Psoas muscle (tissue), 7 donors: ENCODE measurements at regions not wholly inside any gene's neighbourhood (a gene's known extent, or its start where the extent isn't known, plus 50 kb on each side); places are given as distances from the start of the nearest gene placed in this dataset.

Source experiments
- ATAC-seq, 4 donors: fragments of 200-7000 bp; cut with Tn5 transposase; one replicate each; pipeline ENCODE4 v1.9.1; 2020; ENCODE audit warnings: moderate library complexity in 3 of 4, mild to moderate bottlenecking in 2 of 4
- DNase-seq, 2 donors: peaks; one replicate each; pipeline ENCODE4 v3.0.0-alpha.2; 2020
- H3K27ac ChIP-seq: fragments of 200-600 bp; one replicate; pipeline ENCODE4 v1.8.0; 2022
- H3K27me3 ChIP-seq, 3 donors: fragments of 200-600 bp in 1 of 3; one replicate each; pipeline versions ENCODE4 v1.6.1 to v1.8.0; 2013 to 2022; ENCODE audit warnings: low read length in 2 of 3, mild to moderate bottlenecking in 2 of 3, moderate library complexity in 1 of 3; ENCODE audit not compliant: insufficient read depth in 3 of 3
- H3K36me3 ChIP-seq, 2 donors: fragments of 200-600 bp in 1 of 2; one replicate each; pipeline versions ENCODE4 v1.6.1 to v1.8.0; 2013 to 2022; ENCODE audit warnings: low read depth in 1 of 2, mild to moderate bottlenecking in 1 of 2, moderate library complexity in 1 of 2; ENCODE audit not compliant: insufficient read depth in 1 of 2
- H3K4me1 ChIP-seq: fragments of 200-600 bp; one replicate; pipeline ENCODE4 v1.8.0; 2022
- H3K4me3 ChIP-seq: fragments of 200-600 bp; one replicate; pipeline ENCODE4 v1.8.0; 2022; ENCODE audit warnings: mild to moderate bottlenecking
- H3K9me3 ChIP-seq: fragments of 200-600 bp; one replicate; pipeline ENCODE4 v1.8.0; 2022
- CTCF ChIP-seq: fragments of 200-600 bp; IDR thresholded peaks from one replicate; pipeline ENCODE4 v1.8.0; 2022; ENCODE audit warnings: antibody characterized with exemption
- WGBS, 3 donors: extraction: QIAGEN DNeasy Blood & Tissue Kit; methylation state at CpG; one replicate each; pipeline versions ENCODE4 v1.1.6 to v1.1.7; 2013; 5-methylcytosine and 5-hydroxymethylcytosine counted together
- intact Hi-C, 2 donors: fragments of 100-400 bp; cut with DNase I; formaldehyde crosslinking; loops; one replicate each; pipeline versions ENCODE4 v1.11.0 to v1.14.2; 2022
- donor health status: healthy with polysubstance abuse.
- donor health status: DM: no; HTN: no; CAD: no; lungs with moderate emphysema.
- donor health status: Bipolar disorder and iron deficiency.
- donor health status: healthy.
- donor health status: DM: yes; HTN: yes; CAD: no.
- donor health status: DM: no; HTN: no; CAD: no.
- donor health status: DM: yes; HTN: yes; CAD: no.

- Histone ChIP-seq H3K36me3 (no peaks in the 10 kb centered on the region), H3K4me3 (no peak overlapping the region), H3K4me1 (no peaks in the 10 kb centered on the region), H3K9me3 (no peaks in the 10 kb centered on the region), H3K27ac (no peak overlapping the region), H3K27me3 (no peaks in the 10 kb centered on the region)
- DNase-seq (no peak), ATAC-seq (no peak)
- TF ChIP-seq CTCF: no peak
- WGBS, 3 donors: 38 to 83% (median 77%) methylated on average over 2 of the region's 2 CpGs
- intact Hi-C loops: no loop called here
Measured at GRCh38 chr10:65335311-65335710, 1590.5 kb upstream of the LRRTM3 start.

DNA sequence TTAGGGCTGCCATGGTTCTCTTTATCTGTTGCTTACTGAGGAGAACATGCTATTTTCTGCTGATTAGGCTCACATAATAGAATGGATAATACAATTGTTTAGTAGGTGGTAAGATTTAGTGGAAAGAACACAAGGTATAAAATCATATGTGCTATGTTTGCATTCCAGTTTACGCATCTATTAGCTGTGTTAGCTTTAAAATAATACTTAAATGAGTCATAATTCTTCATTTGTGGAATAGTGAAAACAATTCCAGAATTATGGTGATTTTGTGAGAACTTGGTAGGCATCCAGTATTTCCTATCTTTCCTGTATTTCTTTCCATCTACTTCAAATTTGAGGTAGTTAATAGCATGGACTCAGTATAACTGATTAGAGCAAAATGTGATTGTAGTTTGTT, 1585.5 kb upstream of the LRRTM3 start:
- H3K36me3 ChIP-seq: no peaks in the 10 kb centered on the region
- H3K9me3 ChIP-seq: no peaks in the 10 kb centered on the region
- no peak for TF ChIP-seq CTCF
- no peak overlapping the region for H3K4me3 ChIP-seq
- DNase-seq (no peak), ATAC-seq (no peak)
- no peak overlapping the region for H3K27ac ChIP-seq
- no peaks in the 10 kb centered on the region for H3K27me3 ChIP-seq
- 65 to 78% (median 76%) methylated on average over 1 of the region's 1 CpG for WGBS, 3 donors
- intact Hi-C loops: no loop called here
- no peaks in the 10 kb centered on the region for H3K4me1 ChIP-seq

- no peak for TF ChIP-seq CTCF
- Histone ChIP-seq H3K27me3 (no peaks in the 10 kb centered on the region), H3K4me3 (no peak overlapping the region), H3K36me3 (no peaks in the 10 kb centered on the region), H3K9me3 (no peaks in the 10 kb centered on the region), H3K27ac (no peak overlapping the region), H3K4me1 (no peaks in the 10 kb centered on the region)
- WGBS, 3 donors: 8 to 15% (median 9%) methylated on average over 4 of the region's 4 CpGs
- DNase-seq: no peak
- peak in 2 of 4 donors; percentile 49 to 58 for ATAC-seq
- intact Hi-C loops: no loop called here
Measured at GRCh38 chr10:65341323-65341925, 1584.4 kb upstream of the LRRTM3 start.

- intact Hi-C loops: no loop called here
- H3K36me3 ChIP-seq: no peaks in the 10 kb centered on the region
- H3K27ac ChIP-seq: no peak overlapping the region
- no peaks in the 10 kb centered on the region for H3K27me3 ChIP-seq
- no peaks in the 10 kb centered on the region for H3K4me1 ChIP-seq
- TF ChIP-seq CTCF: no peak
- H3K9me3 ChIP-seq: no peaks in the 10 kb centered on the region
- no peak overlapping the region for H3K4me3 ChIP-seq
- no peak for DNase-seq
- no peak for ATAC-seq
- WGBS, 3 donors: 25 to 31% (median 30%) methylated on average over 1 of the region's 1 CpG
Measured at GRCh38 chr10:65342245-65342644, 1583.6 kb upstream of the LRRTM3 start.

DNA sequence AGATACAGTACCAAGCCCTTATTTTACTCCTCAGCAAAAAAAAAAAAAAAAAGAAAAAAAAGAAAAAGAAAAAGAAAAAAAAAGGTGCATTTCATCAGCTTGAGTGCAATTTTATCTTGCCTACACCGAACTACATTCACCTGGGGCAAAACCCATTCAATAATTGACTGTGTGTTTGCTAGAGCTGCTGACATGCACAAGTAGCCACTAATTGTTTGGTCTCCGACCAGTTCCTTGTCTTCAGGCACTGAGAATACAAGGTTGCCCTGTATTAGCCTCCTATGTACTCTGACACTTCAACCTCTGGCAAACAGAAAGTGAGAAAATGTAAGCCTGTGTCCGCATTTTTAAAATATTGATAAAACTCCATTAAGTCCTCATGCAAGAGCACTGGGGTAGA, 1579.4 kb upstream of the LRRTM3 start:
- Histone ChIP-seq H3K36me3 (no peaks in the 10 kb centered on the region), H3K27ac (no peak overlapping the region), H3K4me3 (no peak overlapping the region), H3K27me3 (no peaks in the 10 kb centered on the region), H3K9me3 (no peaks in the 10 kb centered on the region), H3K4me1 (no peaks in the 10 kb centered on the region)
- intact Hi-C loops: no loop called here
- no peak for TF ChIP-seq CTCF
- no peak for ATAC-seq
- DNase-seq: no peak
- WGBS, 3 donors: 55 to 66% (median 64%) methylated on average over 3 of the region's 3 CpGs
